Keratinocyte (primary cell): ENCODE measurements at regions not wholly inside any gene's neighbourhood (a gene's known extent, or its start where the extent isn't known, plus 50 kb on each side); places are given as distances from the start of the nearest gene placed in this dataset.

Experiments used
- DNase-seq: peaks from one replicate; pipeline ENCODE4 v3.0.0-alpha.2; 2011; ENCODE audit warnings: low read depth, missing footprints, low spot score
- FAIRE-seq: peaks from 2 replicates; lab custom pipeline; 2011; peaks lifted over from hg19 to GRCh38; lab: Jason Lieb, UNC
- H2AFZ ChIP-seq: 2 replicates; pipeline ENCODE4 v1.6.0; 2012; ENCODE audit warnings: low read length, control low read depth, inconsistent platforms; ENCODE audit not compliant: control insufficient read depth
- H3K27ac ChIP-seq: 2 replicates; pipeline ENCODE4 v1.5.1; 2011; ENCODE audit warnings: low read length; ENCODE audit not compliant: control insufficient read depth, insufficient read depth
- H3K27me3 ChIP-seq: 3 replicates; pipeline ENCODE4 v1.6.0; 2011; ENCODE audit warnings: low read length; ENCODE audit not compliant: control insufficient read depth, insufficient read depth; ENCODE audit errors: extremely low read depth
- H3K36me3 ChIP-seq, 2 experiments: 2 replicates in 1 of 2; 3 replicates in 1 of 2; pipeline ENCODE4 v1.5.1; 2011; ENCODE audit warnings: low read length in 2 of 2, mild to moderate bottlenecking in 1 of 2; ENCODE audit not compliant: control insufficient read depth in 2 of 2, insufficient read depth in 2 of 2; ENCODE audit errors: extremely low read depth in 1 of 2
- H3K4me1 ChIP-seq: 3 replicates; pipeline ENCODE4 v1.5.1; 2011; ENCODE audit warnings: low read length; ENCODE audit not compliant: control insufficient read depth, insufficient read depth; ENCODE audit errors: extremely low read depth
- H3K4me2 ChIP-seq: 3 replicates; pipeline ENCODE4 v1.6.0; 2011; ENCODE audit warnings: low read depth, low read length; ENCODE audit not compliant: control insufficient read depth, insufficient read depth; ENCODE audit errors: extremely low read depth
- H3K4me3 ChIP-seq, 3 experiments: fragments of 200-600 bp in 1 of 3; sonication (generic) in 1 of 3; 2 replicates in 2 of 3; 3 replicates in 1 of 3; pipeline ENCODE4 v1.5.1; 2011 to 2016; ENCODE audit warnings: low read length in 3 of 3, mild to moderate bottlenecking in 3 of 3, control low read depth in 2 of 3, inconsistent platforms in 1 of 3, low read depth in 1 of 3, mixed read lengths in 1 of 3, mixed run types in 1 of 3, moderate library complexity in 1 of 3; ENCODE audit not compliant: control insufficient read depth in 2 of 3, insufficient read depth in 2 of 3; ENCODE audit errors: extremely low read depth in 1 of 3
- H3K79me2 ChIP-seq: 2 replicates; pipeline ENCODE4 v1.6.0; 2012; ENCODE audit warnings: low read length; ENCODE audit not compliant: control insufficient read depth, insufficient read depth
- H3K9ac ChIP-seq: 3 replicates; pipeline ENCODE4 v1.6.0; 2011; ENCODE audit warnings: low read length; ENCODE audit not compliant: control insufficient read depth, insufficient read depth; ENCODE audit errors: extremely low read depth
- H3K9me1 ChIP-seq: 3 replicates; pipeline ENCODE4 v1.6.0; 2011; ENCODE audit warnings: low read length; ENCODE audit not compliant: control insufficient read depth, insufficient read depth; ENCODE audit errors: extremely low read depth
- H3K9me3 ChIP-seq: 2 replicates; pipeline ENCODE4 v1.5.1; 2012; ENCODE audit warnings: low read depth, low read length; ENCODE audit not compliant: control insufficient read depth
- H4K20me1 ChIP-seq: 3 replicates; pipeline ENCODE4 v1.6.0; 2011; ENCODE audit warnings: low read length; ENCODE audit not compliant: control insufficient read depth, insufficient read depth; ENCODE audit errors: extremely low read depth
- CTCF ChIP-seq, 3 experiments: IDR thresholded peaks in 1 of 3; conservative IDR thresholded peaks in 1 of 3; optimal IDR thresholded peaks in 1 of 3; 2 replicates in 2 of 3; 3 replicates in 1 of 3; pipeline versions ENCODE3 to v1.5.1; 2011; ENCODE audit warnings: low read length in 3 of 3, mild to moderate bottlenecking in 3 of 3, moderate library complexity in 2 of 3, control low read depth in 1 of 3, inconsistent platforms in 1 of 3; ENCODE audit not compliant: insufficient read depth in 2 of 3; ENCODE audit errors: extremely low read depth in 1 of 3
- EZH2 ChIP-seq: IDR thresholded peaks from one replicate; pipeline ENCODE4 v1.6.1; 2012; ENCODE audit warnings: inconsistent platforms, mild to moderate bottlenecking, low read length, moderate library complexity
- dilution Hi-C: fragments of 300-500 bp; cut with MboI; formaldehyde crosslinking; loops from one replicate; pipeline ENCODE4 v1.7.0; 2020; ENCODE audit warnings: low sequenced_read_pairs; ENCODE audit not compliant: extremely low pct_ligation_motif_present

- H3K9ac ChIP-seq: no peak overlapping the region
- no peak overlapping the region for H3K27ac ChIP-seq
- no peak for TF ChIP-seq CTCF (optimal IDR thresholded peaks at IDR 0.05 in 1 of 3, IDR thresholded peaks at IDR 0.05 in 1 of 3, conservative IDR thresholded peaks at IDR 0.05 in 1 of 3; ENCODE audit: extremely low read depth in 1 of 3, insufficient read depth in 2 of 3, low read length in 3 of 3)
- TF ChIP-seq EZH2: no peak
- DNase-seq (no peak), FAIRE-seq (no peak)
- no peaks in the 10 kb centered on the region for H3K36me3 ChIP-seq
- no peaks in the 10 kb centered on the region for H3K9me1 ChIP-seq
- no peak overlapping the region for H3K4me2 ChIP-seq
- H3K27me3 ChIP-seq: no peaks in the 10 kb centered on the region
- H2AFZ ChIP-seq: no peak overlapping the region
- dilution Hi-C loops: no loop called here
- no peaks in the 10 kb centered on the region for H3K4me1 ChIP-seq
- no peak overlapping the region for H3K4me3 ChIP-seq
- H3K9me3 ChIP-seq: no peaks in the 10 kb centered on the region
- H3K79me2 ChIP-seq: no peaks in the 10 kb centered on the region
- no peaks in the 10 kb centered on the region for H4K20me1 ChIP-seq
Measured at GRCh38 chr6:22647719-22648118, 78.4 kb downstream of the HDGFL1 start.

GRCh38 chr6:22651731-22652130, 82.4 kb downstream of the HDGFL1 start:
- no peak for TF ChIP-seq EZH2
- no peak for TF ChIP-seq CTCF (optimal IDR thresholded peaks at IDR 0.05 in 1 of 3, IDR thresholded peaks at IDR 0.05 in 1 of 3, conservative IDR thresholded peaks at IDR 0.05 in 1 of 3; ENCODE audit: extremely low read depth in 1 of 3, insufficient read depth in 2 of 3, low read length in 3 of 3)
- no peak overlapping the region for H3K27ac ChIP-seq
- no peak overlapping the region for H3K4me2 ChIP-seq
- H3K79me2 ChIP-seq: no peaks in the 10 kb centered on the region
- dilution Hi-C loops: no loop called here
- no peak overlapping the region for H2AFZ ChIP-seq
- no peak overlapping the region for H3K4me3 ChIP-seq
- no peaks in the 10 kb centered on the region for H3K27me3 ChIP-seq
- DNase-seq: no peak
- H3K9ac ChIP-seq: no peak overlapping the region
- no peaks in the 10 kb centered on the region for H3K4me1 ChIP-seq
- H4K20me1 ChIP-seq: no peaks in the 10 kb centered on the region
- no peaks in the 10 kb centered on the region for H3K9me3 ChIP-seq
- no peaks in the 10 kb centered on the region for H3K9me1 ChIP-seq
- no peak for FAIRE-seq
- H3K36me3 ChIP-seq: no peaks in the 10 kb centered on the region
